VCaP (cell line): ENCODE measurements at regions not wholly inside any gene's neighbourhood (a gene's known extent, or its start where the extent isn't known, plus 50 kb on each side); places are given as distances from the start of the nearest gene placed in this dataset.

Source experiments
- H3K27ac ChIP-seq: fragments of 450-650 bp; 2 replicates; pipeline ENCODE4 v1.5.1; 2017
- CTCF ChIP-seq: fragments of 450-650 bp; conservative IDR thresholded peaks from 2 replicates; pipeline ENCODE4 v1.5.1; 2017; ENCODE audit warnings: mild to moderate bottlenecking, moderate library complexity

GRCh38 chr1:172976222-172977041, 74.3 kb downstream of the TNFSF18 start:
- no peak for TF ChIP-seq CTCF
- H3K27ac ChIP-seq = peak overlapping the region; percentile 75

GRCh38 chr1:172977296-172978017, 73.3 kb downstream of the TNFSF18 start:
- TF ChIP-seq CTCF = no peak
- peak overlapping the region; percentile 75 for H3K27ac ChIP-seq

GRCh38 chr1:172978595-172978994, 72.1 kb downstream of the TNFSF18 start:
- no peak overlapping the region for H3K27ac ChIP-seq
- TF ChIP-seq CTCF = no peak

GRCh38 chr1:172979828-172980227, 70.9 kb downstream of the TNFSF18 start:
- no peak for TF ChIP-seq CTCF
- no peak overlapping the region for H3K27ac ChIP-seq

- no peak overlapping the region for H3K27ac ChIP-seq
- no peak for TF ChIP-seq CTCF
Observed at GRCh38 chr1:172980456-172980855, 70.3 kb downstream of the TNFSF18 start.

- no peak for TF ChIP-seq CTCF
- no peak overlapping the region for H3K27ac ChIP-seq
Observed at GRCh38 chr1:172980971-172981370, 69.8 kb downstream of the TNFSF18 start.
